ENCODE measurements at regions not wholly inside any gene's neighbourhood (a gene's known extent, or its start where the extent isn't known, plus 50 kb on each side); places are given as distances from the start of the nearest gene placed in this dataset.
"Not testable (repeated sequence)": the region's sequence is repeated elsewhere in the genome, so short reads cannot be mapped to it uniquely, and the experiment has no call there.

DNA sequence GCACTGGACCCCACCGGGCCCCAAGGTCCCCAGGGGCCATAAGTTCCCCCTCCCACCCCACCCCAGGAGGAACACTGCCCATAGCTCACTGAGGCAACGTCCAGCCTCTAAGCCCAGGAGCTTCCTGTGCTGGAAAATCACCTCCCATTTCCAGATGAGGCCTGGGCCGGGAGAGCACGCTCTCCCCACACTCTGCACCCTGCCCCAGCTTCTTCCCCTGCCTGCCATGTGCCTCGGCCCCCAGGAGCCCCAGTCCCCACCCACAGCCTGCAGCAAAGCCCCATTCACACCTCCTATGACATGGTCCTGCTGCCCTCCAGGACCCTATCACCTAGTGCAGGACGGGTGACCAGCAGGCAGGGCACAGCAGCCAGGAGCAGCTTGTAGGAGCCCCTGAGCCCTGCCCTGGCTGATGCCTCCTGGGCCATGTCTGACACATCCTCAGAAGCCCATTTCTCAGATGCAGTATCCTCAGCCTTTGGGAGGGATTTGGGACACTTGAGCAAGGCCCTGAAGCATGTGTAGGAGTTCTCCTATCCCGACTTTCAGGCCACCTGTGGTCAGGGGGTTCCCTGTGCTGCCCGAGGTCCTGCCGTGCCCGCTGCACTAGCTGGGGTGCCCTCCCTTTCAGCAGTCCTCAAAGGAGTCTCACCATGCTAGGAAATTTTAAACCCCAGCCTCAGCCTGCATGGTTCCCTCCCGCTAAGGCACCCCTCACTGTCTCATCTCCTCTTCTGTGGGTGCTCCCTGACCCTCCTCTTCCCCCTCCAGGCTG is 119.4 kb upstream of the FOXD4L5 start:
- H3K79me2 ChIP-seq (ENCODE audit: insufficient read depth) = no peaks in the 10 kb centered on the region
- CTCF ChIA-PET = no interaction called here
- H3K4me1 ChIP-seq (ENCODE audit: control insufficient read depth in 1 of 2, insufficient read depth in 2 of 2, low read depth in 1 of 2, low read length in 1 of 2) = peaks cover 0 to 18% of the 10 kb centered on the region in 2 experiments; a peak in 1 of 4 replicates
- no peaks in the 10 kb centered on the region for H4K20me1 ChIP-seq (ENCODE audit: insufficient read depth)
- POLR2A ChIA-PET = no interaction called here
- no peak overlapping the region for H3K4me2 ChIP-seq
- H3K9me2 ChIP-seq = no peaks in the 10 kb centered on the region
- H3K27ac ChIP-seq (ENCODE audit: low read depth in 2 of 2, low read length in 1 of 2) = no peak overlapping the region
- TF ChIP-seq RAD21 (IDR thresholded peaks at IDR 0.05; ENCODE audit: low read length) (no peak), TCF12 (IDR thresholded peaks at IDR 0.05) (no peak), CHD2 (IDR thresholded peaks at IDR 0.05; ENCODE audit: low read length, partially characterized antibody) (no peak), RCOR1 (IDR thresholded peaks at IDR 0.05; ENCODE audit: low read length) (no peak), NRF1 (IDR thresholded peaks at IDR 0.05; ENCODE audit: low read depth, low read length) (no peak)
- TF ChIP-seq, protein P1, sequence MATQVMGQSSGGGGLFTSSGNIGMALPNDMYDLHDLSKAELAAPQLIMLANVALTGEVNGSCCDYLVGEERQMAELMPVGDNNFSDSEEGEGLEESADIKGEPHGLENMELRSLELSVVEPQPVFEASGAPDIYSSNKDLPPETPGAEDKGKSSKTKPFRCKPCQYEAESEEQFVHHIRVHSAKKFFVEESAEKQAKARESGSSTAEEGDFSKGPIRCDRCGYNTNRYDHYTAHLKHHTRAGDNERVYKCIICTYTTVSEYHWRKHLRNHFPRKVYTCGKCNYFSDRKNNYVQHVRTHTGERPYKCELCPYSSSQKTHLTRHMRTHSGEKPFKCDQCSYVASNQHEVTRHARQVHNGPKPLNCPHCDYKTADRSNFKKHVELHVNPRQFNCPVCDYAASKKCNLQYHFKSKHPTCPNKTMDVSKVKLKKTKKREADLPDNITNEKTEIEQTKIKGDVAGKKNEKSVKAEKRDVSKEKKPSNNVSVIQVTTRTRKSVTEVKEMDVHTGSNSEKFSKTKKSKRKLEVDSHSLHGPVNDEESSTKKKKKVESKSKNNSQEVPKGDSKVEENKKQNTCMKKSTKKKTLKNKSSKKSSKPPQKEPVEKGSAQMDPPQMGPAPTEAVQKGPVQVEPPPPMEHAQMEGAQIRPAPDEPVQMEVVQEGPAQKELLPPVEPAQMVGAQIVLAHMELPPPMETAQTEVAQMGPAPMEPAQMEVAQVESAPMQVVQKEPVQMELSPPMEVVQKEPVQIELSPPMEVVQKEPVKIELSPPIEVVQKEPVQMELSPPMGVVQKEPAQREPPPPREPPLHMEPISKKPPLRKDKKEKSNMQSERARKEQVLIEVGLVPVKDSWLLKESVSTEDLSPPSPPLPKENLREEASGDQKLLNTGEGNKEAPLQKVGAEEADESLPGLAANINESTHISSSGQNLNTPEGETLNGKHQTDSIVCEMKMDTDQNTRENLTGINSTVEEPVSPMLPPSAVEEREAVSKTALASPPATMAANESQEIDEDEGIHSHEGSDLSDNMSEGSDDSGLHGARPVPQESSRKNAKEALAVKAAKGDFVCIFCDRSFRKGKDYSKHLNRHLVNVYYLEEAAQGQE (IDR thresholded peaks at IDR 0.05; ENCODE audit: low read depth, low read length) = no peak
- H3K27me3 ChIP-seq (ENCODE audit: insufficient read depth) = peaks cover 11% of the 10 kb centered on the region; the same call in 1 of the 2 replicates
- no peak overlapping the region for H2AFZ ChIP-seq (ENCODE audit: low read depth)
- no peak overlapping the region for H3K9ac ChIP-seq
- 26% methylated on average over 6 of the region's 11 CpGs for WGBS (ENCODE audit: low lambda C conversion rate)
- no peak overlapping the region for H3K4me3 ChIP-seq (ENCODE audit: low read depth in 2 of 2, low read length in 1 of 2)
- no peaks in the 10 kb centered on the region for H3K36me3 ChIP-seq (replicated peaks in 1 of 2; ENCODE audit: control insufficient read depth in 1 of 2, insufficient read depth in 2 of 2, low read length in 1 of 2)
- H3F3A ChIP-seq (replicated peaks; ENCODE audit: insufficient read depth) = no peaks in the 10 kb centered on the region
- DNase-seq = no peak
- no peaks in the 10 kb centered on the region for H3K9me3 ChIP-seq

- Histone ChIP-seq H4K20me1 (ENCODE audit: insufficient read depth) (no peaks in the 10 kb centered on the region), H3K4me2 (no peak overlapping the region), H3F3A (replicated peaks; ENCODE audit: insufficient read depth) (no peaks in the 10 kb centered on the region), H3K36me3 (replicated peaks in 1 of 2; ENCODE audit: control insufficient read depth in 1 of 2, insufficient read depth in 2 of 2, low read length in 1 of 2) (no peaks in the 10 kb centered on the region), H2AFZ (ENCODE audit: low read depth) (no peak overlapping the region), H3K27me3 (ENCODE audit: insufficient read depth) (peaks cover 11% of the 10 kb centered on the region; the same call in 1 of the 2 replicates), H3K4me3 (ENCODE audit: low read depth in 2 of 2, low read length in 1 of 2) (no peak overlapping the region), H3K9ac (no peak overlapping the region), H3K9me2 (no peaks in the 10 kb centered on the region), H3K27ac (ENCODE audit: low read depth in 2 of 2, low read length in 1 of 2) (no peak overlapping the region), H3K4me1 (ENCODE audit: control insufficient read depth in 1 of 2, insufficient read depth in 2 of 2, low read depth in 1 of 2, low read length in 1 of 2) (peaks cover 0 to 22% of the 10 kb centered on the region in 2 experiments; a peak in 2 of 4 replicates), H3K9me3 (no peaks in the 10 kb centered on the region), H3K79me2 (ENCODE audit: insufficient read depth) (no peaks in the 10 kb centered on the region)
- DNase-seq = no peak
- WGBS (ENCODE audit: low lambda C conversion rate) = 57% methylated on average over 3 of the region's 10 CpGs
- POLR2A ChIA-PET = no interaction called here
- TF ChIP-seq TAF1 (IDR thresholded peaks at IDR 0.05; ENCODE audit: borderline replicate concordance, low read depth, low read length) (no peak), NFIC (IDR thresholded peaks at IDR 0.05; ENCODE audit: borderline replicate concordance) (no peak)
- CTCF ChIA-PET = no interaction called here
Measured at GRCh38 chr9:65403721-65404120, 118.7 kb upstream of the FOXD4L5 start.

GRCh38 chr9:65403072-65403471 is 118.1 kb upstream of the FOXD4L5 start:
- H3K9me3 ChIP-seq; DNase-seq; H3F3A ChIP-seq (replicated peaks; ENCODE audit: insufficient read depth); H3K27ac ChIP-seq (ENCODE audit: low read depth in 2 of 2, low read length in 1 of 2); POLR2A ChIA-PET; H3K4me2 ChIP-seq; H2AFZ ChIP-seq (ENCODE audit: low read depth); H4K20me1 ChIP-seq (ENCODE audit: insufficient read depth); H3K9me2 ChIP-seq; H3K4me3 ChIP-seq (ENCODE audit: low read depth in 2 of 2, low read length in 1 of 2); H3K79me2 ChIP-seq (ENCODE audit: insufficient read depth); H3K27me3 ChIP-seq (ENCODE audit: insufficient read depth); H3K36me3 ChIP-seq (replicated peaks in 1 of 2; ENCODE audit: control insufficient read depth in 1 of 2, insufficient read depth in 2 of 2, low read length in 1 of 2); CTCF ChIA-PET; H3K9ac ChIP-seq: not testable (repeated sequence)
- WGBS (ENCODE audit: low lambda C conversion rate) = 81% methylated on average over 10 of the region's 11 CpGs
- peaks cover 0 to 24% of the 10 kb centered on the region in 2 experiments; a peak in 2 of 4 replicates for H3K4me1 ChIP-seq (ENCODE audit: control insufficient read depth in 1 of 2, insufficient read depth in 2 of 2, low read depth in 1 of 2, low read length in 1 of 2)

DNA sequence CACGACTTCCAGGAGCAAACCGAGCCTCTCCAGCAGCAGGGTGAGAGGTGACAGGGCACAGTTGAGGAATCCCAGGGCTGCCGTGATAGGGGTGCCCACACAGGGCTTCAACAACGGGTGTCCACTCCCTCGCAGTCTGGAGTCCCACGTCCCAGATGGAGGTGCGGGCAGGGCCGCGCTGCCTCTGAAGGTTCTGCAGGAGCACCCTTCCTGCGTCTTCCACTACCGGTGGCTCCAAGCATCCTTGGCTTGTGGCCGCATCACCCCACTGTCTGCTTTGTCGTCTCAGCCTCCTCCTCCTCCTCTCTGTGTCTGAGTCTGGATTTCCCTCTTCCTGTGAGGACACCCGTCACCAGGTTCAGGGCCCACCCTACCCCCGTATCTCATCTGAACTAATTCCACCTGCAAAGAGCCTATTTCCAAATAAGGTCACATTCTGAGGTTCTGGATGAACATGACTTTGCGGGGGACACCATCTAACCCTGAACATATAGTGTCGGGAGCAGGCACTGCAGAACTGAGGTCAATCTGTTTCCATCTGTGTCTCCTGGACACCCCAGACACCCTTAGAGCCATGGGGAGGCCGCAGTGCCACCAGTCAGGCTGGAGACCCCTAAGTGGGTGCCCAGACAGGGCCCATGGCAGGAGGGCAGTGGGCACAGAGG is 117.3 kb upstream of the FOXD4L5 start:
- 82% methylated on average over 13 of the region's 18 CpGs for WGBS (ENCODE audit: low lambda C conversion rate)
- H3K9me2 ChIP-seq; H2AFZ ChIP-seq (ENCODE audit: low read depth); H3K36me3 ChIP-seq (replicated peaks in 1 of 2; ENCODE audit: control insufficient read depth in 1 of 2, insufficient read depth in 2 of 2, low read length in 1 of 2); CTCF ChIA-PET; H3K27ac ChIP-seq (ENCODE audit: low read depth in 2 of 2, low read length in 1 of 2); H3K9ac ChIP-seq; H3K27me3 ChIP-seq (ENCODE audit: insufficient read depth); H3K79me2 ChIP-seq (ENCODE audit: insufficient read depth); H3F3A ChIP-seq (replicated peaks; ENCODE audit: insufficient read depth); POLR2A ChIA-PET; DNase-seq; H3K9me3 ChIP-seq; H3K4me2 ChIP-seq; H3K4me3 ChIP-seq (ENCODE audit: low read depth in 2 of 2, low read length in 1 of 2); H4K20me1 ChIP-seq (ENCODE audit: insufficient read depth): not testable (repeated sequence)
- peaks cover 0 to 24% of the 10 kb centered on the region in 2 experiments; a peak in 2 of 4 replicates for H3K4me1 ChIP-seq (ENCODE audit: control insufficient read depth in 1 of 2, insufficient read depth in 2 of 2, low read depth in 1 of 2, low read length in 1 of 2)

Data from SK-N-SH (cell line).